Astrocyte (in vitro differentiated cells and primary cell): ENCODE measurements at regions not wholly inside any gene's neighbourhood (a gene's known extent, or its start where the extent isn't known, plus 50 kb on each side); places are given as distances from the start of the nearest gene placed in this dataset.
"Not testable (repeated sequence)": the region's sequence is repeated elsewhere in the genome, so short reads cannot be mapped to it uniquely, and the experiment has no call there.

Experiments
- DNase-seq: peaks from one replicate; pipeline ENCODE4 v3.0.0-alpha.2; 2010; ENCODE audit warnings: low read depth
- FAIRE-seq: peaks from 2 replicates; lab custom pipeline; 2011; peaks lifted over from hg19 to GRCh38; lab: Jason Lieb, UNC
- H2AFZ ChIP-seq: 2 replicates; pipeline ENCODE4 v1.6.0; 2012; ENCODE audit warnings: low read depth, low read length, inconsistent platforms
- H3K27ac ChIP-seq: 2 replicates; pipeline ENCODE4 v1.5.1; 2011; ENCODE audit warnings: low read depth, low read length, inconsistent platforms
- H3K27me3 ChIP-seq: 2 replicates; pipeline ENCODE4 v1.6.0; 2011; ENCODE audit warnings: low read length, inconsistent platforms; ENCODE audit not compliant: insufficient read depth
- H3K36me3 ChIP-seq: 2 replicates; pipeline ENCODE4 v1.5.1; 2011; ENCODE audit warnings: low read length, inconsistent platforms; ENCODE audit not compliant: insufficient read depth
- H3K4me1 ChIP-seq: 2 replicates; pipeline ENCODE4 v1.5.1; 2011; ENCODE audit warnings: low read length, inconsistent platforms; ENCODE audit not compliant: insufficient read depth
- H3K4me2 ChIP-seq: 2 replicates; pipeline ENCODE4 v1.6.0; 2012; ENCODE audit warnings: low read length, inconsistent platforms
- H3K4me3 ChIP-seq: 2 replicates; pipeline ENCODE4 v1.5.1; 2011; ENCODE audit warnings: low read depth, mild to moderate bottlenecking, low read length, inconsistent platforms; ENCODE audit not compliant: insufficient read depth
- H3K79me2 ChIP-seq: 2 replicates; pipeline ENCODE4 v1.6.0; 2012; ENCODE audit warnings: mild to moderate bottlenecking, low read length, inconsistent platforms; ENCODE audit not compliant: insufficient read depth
- H3K9ac ChIP-seq: 2 replicates; pipeline ENCODE4 v1.6.0; 2012; ENCODE audit warnings: mild to moderate bottlenecking, low read length, inconsistent platforms
- H3K9me3 ChIP-seq: 2 replicates; pipeline ENCODE4 v1.5.1; 2012; ENCODE audit warnings: low read depth, mild to moderate bottlenecking, low read length, inconsistent platforms; ENCODE audit not compliant: insufficient read depth
- H4K20me1 ChIP-seq: 2 replicates; pipeline ENCODE4 v1.6.0; 2012; ENCODE audit warnings: low read length, inconsistent platforms; ENCODE audit not compliant: insufficient read depth
- H3K27ac Mint-ChIP-seq: one replicate; pipeline ENCODE4 v1.8.0; 2021; ENCODE audit warnings: mild to moderate bottlenecking, mixed read lengths; ENCODE audit not compliant: unreplicated experiment
- H3K27me3 Mint-ChIP-seq: one replicate; pipeline ENCODE4 v1.8.0; 2021; ENCODE audit warnings: low read depth, mixed read lengths; ENCODE audit not compliant: unreplicated experiment
- H3K36me3 Mint-ChIP-seq: one replicate; pipeline ENCODE4 v1.8.0; 2021; ENCODE audit warnings: low read depth, mixed read lengths; ENCODE audit not compliant: unreplicated experiment
- H3K4me1 Mint-ChIP-seq: one replicate; pipeline ENCODE4 v1.8.0; 2021; ENCODE audit warnings: low read depth, mixed read lengths; ENCODE audit not compliant: unreplicated experiment
- H3K4me3 Mint-ChIP-seq: one replicate; pipeline ENCODE4 v1.8.0; 2021; ENCODE audit warnings: mild to moderate bottlenecking, moderate library complexity, mixed read lengths; ENCODE audit not compliant: unreplicated experiment
- H3K9me3 Mint-ChIP-seq: one replicate; pipeline ENCODE4 v1.8.0; 2021; ENCODE audit warnings: mild to moderate bottlenecking, mixed read lengths; ENCODE audit not compliant: unreplicated experiment
- CTCF ChIP-seq: IDR thresholded peaks from 2 replicates; pipeline ENCODE4 v1.5.1; 2011; ENCODE audit warnings: low read depth, mild to moderate bottlenecking, inconsistent platforms, low read length, moderate library complexity; ENCODE audit not compliant: insufficient read depth
- EZH2 ChIP-seq: IDR thresholded peaks from 2 replicates; pipeline ENCODE4 v1.6.1; 2012; ENCODE audit warnings: mild to moderate bottlenecking, low read length, inconsistent platforms; ENCODE audit not compliant: insufficient read depth

- Histone ChIP-seq H3K4me1 (no peaks in the 10 kb centered on the region), H3K4me2 (no peak overlapping the region), H4K20me1 (no peaks in the 10 kb centered on the region), H3K79me2 (no peaks in the 10 kb centered on the region), H3K4me3 (no peak overlapping the region), H3K27me3 (no peaks in the 10 kb centered on the region), H3K36me3 (no peaks in the 10 kb centered on the region), H3K9ac (no peak overlapping the region), H2AFZ (no peak overlapping the region), H3K9me3 (no peaks in the 10 kb centered on the region), H3K27ac (no peak overlapping the region)
- no peak for TF ChIP-seq EZH2
- TF ChIP-seq CTCF, result no peak
- no peaks in the 10 kb centered on the region for H3K36me3 Mint-ChIP-seq
- no peaks in the 10 kb centered on the region for H3K27me3 Mint-ChIP-seq
- DNase-seq (no peak), FAIRE-seq (no peak)
- no peak overlapping the region for H3K4me3 Mint-ChIP-seq
- peaks cover 1% of the 10 kb centered on the region for H3K4me1 Mint-ChIP-seq
- no peaks in the 10 kb centered on the region for H3K9me3 Mint-ChIP-seq
- H3K27ac Mint-ChIP-seq, result no peak overlapping the region
Measured at GRCh38 chr2:167575276-167575675, 672.1 kb downstream of the STK39 start.

- Mint-ChIP-seq H3K9me3 (no peaks in the 10 kb centered on the region), H3K27ac (no peak overlapping the region), H3K27me3 (no peaks in the 10 kb centered on the region), H3K36me3 (no peaks in the 10 kb centered on the region), H3K4me1 (no peaks in the 10 kb centered on the region), H3K4me3 (no peak overlapping the region)
- no peaks in the 10 kb centered on the region for H4K20me1 ChIP-seq
- no peak overlapping the region for H3K4me3 ChIP-seq
- H3K79me2 ChIP-seq, result no peaks in the 10 kb centered on the region
- H3K9me3 ChIP-seq, result no peaks in the 10 kb centered on the region
- H3K4me2 ChIP-seq, result no peak overlapping the region
- DNase-seq (no peak), FAIRE-seq (no peak)
- no peak overlapping the region for H3K9ac ChIP-seq
- H3K4me1 ChIP-seq, result no peaks in the 10 kb centered on the region
- H3K36me3 ChIP-seq, result no peaks in the 10 kb centered on the region
- no peak overlapping the region for H3K27ac ChIP-seq
- H2AFZ ChIP-seq, result no peak overlapping the region
- TF ChIP-seq EZH2 (no peak), CTCF (no peak)
- H3K27me3 ChIP-seq, result no peaks in the 10 kb centered on the region
Measured at GRCh38 chr2:167572883-167573619, 674.3 kb downstream of the STK39 start.

- Histone ChIP-seq H2AFZ (no peak overlapping the region), H3K9me3 (no peaks in the 10 kb centered on the region), H3K9ac (no peak overlapping the region), H3K36me3 (no peaks in the 10 kb centered on the region), H3K4me3 (no peak overlapping the region), H3K4me1 (no peaks in the 10 kb centered on the region), H3K4me2 (no peak overlapping the region), H3K27ac (no peak overlapping the region), H3K27me3 (no peaks in the 10 kb centered on the region), H3K79me2 (no peaks in the 10 kb centered on the region), H4K20me1 (no peaks in the 10 kb centered on the region)
- no peak for TF ChIP-seq CTCF
- no peak for TF ChIP-seq EZH2
- no peak overlapping the region for H3K4me3 Mint-ChIP-seq
- DNase-seq (no peak), FAIRE-seq (no peak)
- no peaks in the 10 kb centered on the region for H3K27me3 Mint-ChIP-seq
- H3K9me3 Mint-ChIP-seq, result peaks cover 1% of the 10 kb centered on the region
- H3K36me3 Mint-ChIP-seq, result no peaks in the 10 kb centered on the region
- no peaks in the 10 kb centered on the region for H3K4me1 Mint-ChIP-seq
- H3K27ac Mint-ChIP-seq, result no peak overlapping the region
Measured at GRCh38 chr2:167570370-167570769, 677.0 kb downstream of the STK39 start.

- not testable (repeated sequence) for FAIRE-seq, H3K4me1 ChIP-seq
Measured at GRCh38 chr2:167563885-167564619, 675.8 kb downstream of the XIRP2 start.

More at GRCh38 chr2:167563885-167564619, 675.8 kb downstream of the XIRP2 start:
- H3K4me2 ChIP-seq, H3K9me3 Mint-ChIP-seq, H3K27ac ChIP-seq, H4K20me1 ChIP-seq, H3K36me3 Mint-ChIP-seq, H3K27me3 ChIP-seq, H3K9me3 ChIP-seq, H3K4me1 Mint-ChIP-seq, H3K27me3 Mint-ChIP-seq, H3K9ac ChIP-seq, H3K36me3 ChIP-seq, H3K4me3 Mint-ChIP-seq, DNase-seq, H3K27ac Mint-ChIP-seq, H2AFZ ChIP-seq, H3K4me3 ChIP-seq, H3K79me2 ChIP-seq: not testable (repeated sequence)
